Glomerular visceral epithelial cell (primary cell): ENCODE measurements at regions not wholly inside any gene's neighbourhood (a gene's known extent, or its start where the extent isn't known, plus 50 kb on each side); places are given as distances from the start of the nearest gene placed in this dataset.

Source experiments
- DNase-seq: peaks from one replicate; pipeline ENCODE4 v3.0.0-alpha.2; 2016; ENCODE audit errors: extremely low spot score

DNA sequence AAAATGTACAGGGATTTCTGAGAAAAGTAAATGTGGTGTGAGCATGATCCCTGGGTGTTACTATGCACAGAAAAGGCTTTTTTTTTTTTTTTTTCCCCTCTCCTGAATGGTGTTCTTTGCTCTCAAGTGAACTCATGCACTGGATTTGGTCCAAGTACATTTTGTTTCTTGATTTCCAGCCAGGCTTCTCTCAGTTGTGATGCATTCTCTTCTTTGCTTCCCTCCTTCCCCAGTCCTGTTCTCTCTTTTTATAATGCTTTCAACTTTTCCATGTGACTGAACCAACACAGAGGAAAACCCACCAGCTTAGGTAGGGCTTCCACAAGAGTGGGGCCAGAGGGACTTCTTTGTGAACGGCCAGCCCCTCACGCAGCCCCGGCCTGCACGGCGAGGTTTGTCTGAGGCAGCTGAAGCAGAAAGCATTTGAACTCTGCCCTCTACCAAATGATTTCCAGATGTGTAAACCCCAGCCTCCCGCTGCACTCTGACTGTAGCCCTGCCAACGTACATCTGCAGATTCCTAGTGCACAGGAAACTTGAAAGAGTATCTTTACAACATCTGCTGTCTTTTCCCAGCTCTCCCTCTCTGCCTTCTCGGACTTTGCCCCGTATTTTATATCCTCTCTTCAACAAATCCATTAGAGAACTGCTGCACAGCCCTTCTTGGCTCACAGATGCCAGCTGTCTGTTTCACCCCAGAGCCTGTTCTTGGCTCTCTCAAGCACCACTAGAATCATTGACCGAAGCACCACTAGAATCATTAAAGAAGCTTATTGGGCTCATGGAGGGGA lies 71.8 kb upstream of the CD180 start:
- peak; percentile 64 for DNase-seq

DNA sequence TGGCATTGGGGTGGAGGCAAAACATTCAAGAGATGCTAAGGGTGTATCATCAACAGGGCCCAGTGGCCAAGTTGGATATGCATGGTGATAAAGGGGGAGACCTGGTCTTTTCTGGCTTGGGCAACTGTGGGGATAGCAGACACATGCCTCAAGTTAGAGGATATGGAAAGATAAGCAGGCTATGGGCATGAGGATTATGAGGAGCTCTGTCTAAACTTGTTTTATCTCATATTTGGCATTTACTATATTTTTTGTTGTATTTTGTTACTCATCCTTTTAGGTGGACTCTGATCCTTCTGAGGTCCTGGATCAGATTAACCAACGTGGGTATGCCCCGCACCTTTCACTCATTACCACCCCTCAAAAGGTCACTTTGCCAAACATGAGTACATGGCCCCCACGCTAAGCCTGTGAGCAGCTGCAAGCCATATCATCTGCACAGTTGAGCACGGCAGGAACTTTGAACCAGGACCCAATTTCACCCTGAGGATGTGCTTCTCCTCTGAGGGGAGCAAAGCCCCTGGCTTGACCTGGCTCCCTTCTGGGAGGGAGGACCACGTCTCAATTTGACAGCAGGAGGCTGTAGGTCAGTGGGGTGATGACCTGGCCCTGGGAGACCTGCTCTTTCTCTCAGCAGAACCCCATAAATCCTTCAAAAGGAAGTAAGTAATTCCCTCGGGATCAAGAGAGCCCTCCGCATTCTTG lies 71.1 kb upstream of the CD180 start:
- DNase-seq: no peak

DNA sequence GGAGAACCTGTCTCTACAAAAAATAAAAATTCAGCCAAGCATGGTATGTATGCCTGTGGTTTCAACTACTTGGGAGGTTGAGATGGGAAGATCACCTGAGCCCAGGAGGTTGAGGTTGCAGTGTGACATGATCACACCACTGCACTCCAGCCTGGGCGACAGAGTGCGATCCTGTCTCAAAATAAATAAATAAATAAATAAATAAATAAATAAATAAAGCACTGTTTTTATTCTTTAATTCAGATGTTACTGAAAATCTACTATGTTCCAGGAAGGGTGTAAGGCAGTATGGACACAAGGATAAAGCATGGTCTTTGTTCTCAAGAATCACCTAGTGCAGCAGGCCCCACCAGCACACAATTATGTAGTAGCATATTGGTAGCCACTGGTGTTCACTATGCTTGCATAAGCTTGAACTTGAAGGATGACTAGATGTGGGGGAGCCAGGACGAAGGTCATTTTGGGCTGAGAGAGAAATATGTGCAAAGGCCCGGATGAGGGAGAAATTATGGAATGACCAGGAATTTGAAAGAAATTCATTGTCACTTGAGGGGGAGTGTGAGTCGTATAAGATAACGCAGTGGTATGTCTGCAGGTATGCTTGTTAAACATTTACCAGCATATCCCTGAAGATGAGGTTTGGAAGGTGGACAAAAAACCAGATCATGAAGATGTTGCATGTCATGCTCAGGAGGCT lies 70.2 kb upstream of the CD180 start:
- DNase-seq: no peak

DNA sequence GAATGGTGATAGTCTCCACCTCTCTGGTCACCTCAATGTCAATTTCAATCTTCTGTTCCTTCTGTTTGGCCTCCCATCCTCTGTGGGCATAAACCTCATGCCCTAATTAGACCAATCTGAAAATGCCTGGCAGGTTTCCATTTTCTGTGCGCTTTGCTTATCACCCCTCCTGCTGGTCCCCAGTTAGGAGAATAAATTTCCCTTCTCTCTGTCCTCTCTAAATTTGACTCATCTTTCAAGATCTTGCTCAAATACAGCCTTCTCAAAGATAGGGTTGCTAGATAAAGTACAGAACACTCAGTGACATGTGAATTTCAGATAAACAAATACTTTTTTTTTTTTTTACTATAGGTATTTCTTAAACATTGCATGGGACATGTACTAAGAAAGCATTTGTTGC lies 69.4 kb upstream of the CD180 start:
- no peak for DNase-seq

DNA sequence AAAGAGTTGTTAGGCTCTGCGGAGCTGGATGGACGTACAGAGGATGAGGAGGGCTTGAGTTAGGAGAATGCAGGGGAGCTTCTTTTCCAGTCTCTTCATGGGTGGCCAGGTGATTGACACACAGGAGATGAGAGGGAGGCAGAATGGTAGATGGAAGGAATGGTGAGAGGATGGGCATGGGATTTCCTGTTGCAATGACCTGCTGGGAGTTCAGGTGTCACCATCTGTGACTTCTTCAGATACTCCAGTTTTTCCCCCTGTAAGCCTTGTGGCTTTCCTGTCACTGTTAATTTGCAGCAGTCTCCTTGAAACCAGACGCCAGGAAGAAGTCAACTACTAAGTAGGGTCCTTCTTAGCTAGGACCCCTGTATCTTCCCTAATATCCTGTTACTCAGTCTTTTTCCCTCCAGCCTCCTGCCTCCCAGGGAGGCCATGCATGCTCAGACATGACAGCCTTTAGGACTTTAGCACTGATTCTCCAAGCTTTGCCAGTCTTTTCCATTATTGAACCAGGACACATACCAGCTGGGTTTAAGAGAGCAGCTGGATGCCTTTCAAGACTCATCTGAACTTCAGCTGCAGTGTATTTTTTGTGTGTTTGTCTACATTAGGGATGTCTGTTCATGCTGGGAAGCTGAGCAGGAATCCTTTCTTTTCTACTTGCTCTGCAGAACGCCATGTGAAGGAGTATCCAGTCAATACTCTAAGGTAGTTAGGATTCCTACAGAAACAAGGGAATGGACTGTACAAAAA lies 67.2 kb upstream of the CD180 start:
- DNase-seq: no peak

DNA sequence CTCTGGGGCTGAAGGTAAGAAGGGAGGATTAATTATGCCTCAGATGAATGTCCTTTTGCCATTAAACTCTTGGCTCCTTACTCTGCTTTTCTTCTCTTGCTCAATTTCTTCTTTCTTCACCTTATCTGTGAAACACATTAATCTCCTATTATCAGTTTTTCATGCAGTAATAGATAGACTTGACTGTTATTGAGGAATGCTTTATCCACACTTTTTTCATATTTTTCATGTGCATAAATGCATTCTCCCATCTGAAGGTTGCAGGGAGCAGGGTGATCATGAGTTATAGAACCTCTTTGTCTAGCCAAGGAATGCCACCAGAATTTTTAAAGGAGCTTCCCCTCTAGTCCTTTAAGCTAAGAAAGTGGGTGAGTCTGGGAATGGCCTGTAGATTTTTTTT lies 66.4 kb upstream of the CD180 start:
- no peak for DNase-seq

DNA sequence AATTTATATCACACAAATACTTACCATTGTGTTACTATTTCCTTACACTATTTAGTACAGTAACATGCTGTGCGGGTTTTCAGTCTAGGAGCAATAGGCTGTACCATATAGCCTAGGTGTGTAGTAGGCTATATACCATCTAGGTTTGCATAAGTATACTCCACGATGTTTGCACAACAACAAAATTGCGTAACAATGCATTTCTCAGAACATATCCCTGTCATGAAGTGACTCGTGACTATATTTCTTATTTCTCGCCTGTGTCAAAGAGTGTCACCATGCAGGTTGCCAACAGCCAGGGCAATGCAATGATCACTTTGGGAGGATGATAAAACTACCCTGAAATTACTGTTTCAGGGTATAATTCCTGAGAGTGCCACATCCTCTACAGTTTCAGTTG lies 65.6 kb upstream of the CD180 start:
- DNase-seq: no peak

DNA sequence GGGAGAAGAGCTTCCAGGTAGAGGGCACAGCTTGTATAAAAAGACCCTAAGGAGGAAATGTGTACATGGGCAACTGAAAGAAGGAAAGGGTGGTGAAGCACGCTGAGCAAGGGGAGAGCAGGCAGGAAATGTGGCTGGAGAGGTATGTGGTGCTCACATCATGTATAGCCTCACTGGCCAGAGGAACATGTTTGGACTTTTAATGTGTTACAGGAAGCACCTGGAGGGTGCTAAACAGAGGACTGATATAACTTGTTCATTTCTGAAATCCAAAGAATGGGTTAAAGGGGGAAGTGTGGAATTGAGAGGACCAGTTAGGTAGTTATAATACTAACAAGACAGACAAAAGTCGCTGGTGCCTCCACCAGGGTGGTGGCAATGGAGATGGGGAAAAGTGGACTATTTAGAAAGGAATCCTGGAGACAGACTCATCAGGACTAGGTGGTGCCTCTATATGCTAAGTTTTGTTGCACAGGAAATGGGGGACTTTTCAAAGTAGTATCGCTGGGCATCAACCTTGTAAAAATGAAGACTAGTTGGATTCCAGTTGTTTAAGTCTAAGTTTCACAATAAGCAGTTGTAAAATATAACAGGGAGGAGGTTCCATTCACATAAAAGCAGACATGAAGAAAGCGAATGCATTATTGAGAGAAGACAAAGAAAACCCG lies 63.1 kb upstream of the CD180 start:
- DNase-seq: no peak

DNA sequence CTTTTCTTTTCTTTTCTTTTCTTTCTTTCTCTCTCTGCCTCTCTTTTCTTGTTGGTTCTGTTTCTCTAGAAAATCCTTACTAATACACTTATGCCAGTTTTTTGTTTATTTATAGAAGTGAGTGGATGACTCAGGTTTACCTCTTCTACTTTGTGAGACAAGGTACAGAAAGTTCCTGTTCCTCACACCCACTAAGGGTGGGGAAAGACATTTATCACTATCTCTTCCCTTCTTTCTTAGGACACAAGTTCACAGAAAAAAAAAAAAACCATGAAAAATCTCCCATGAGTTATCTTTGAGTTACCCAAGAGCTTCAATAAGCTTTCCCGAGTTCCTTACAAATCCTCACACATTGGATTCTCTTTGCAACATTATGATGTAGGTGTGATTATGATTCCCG lies 60.9 kb upstream of the CD180 start:
- no peak for DNase-seq

DNA sequence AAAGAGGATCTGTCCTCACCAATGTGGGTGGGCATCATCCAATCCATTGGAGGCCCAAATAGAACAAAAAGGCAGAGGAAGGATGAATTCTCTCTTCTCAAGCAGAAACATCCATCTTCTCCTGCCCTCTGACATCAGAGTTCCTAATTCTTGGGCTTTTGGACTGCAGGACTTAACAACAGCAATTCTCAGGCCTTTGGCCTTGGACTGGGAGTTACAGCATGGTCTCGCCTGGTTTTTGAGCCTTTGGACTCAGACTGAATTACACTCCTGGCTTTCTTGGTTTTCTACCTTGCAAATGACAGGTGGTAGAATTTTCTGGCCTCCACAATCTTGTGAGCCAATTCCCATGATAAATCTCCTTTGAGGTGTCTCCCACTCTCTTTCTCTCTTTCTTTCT lies 60.5 kb upstream of the CD180 start:
- DNase-seq: no peak

DNA sequence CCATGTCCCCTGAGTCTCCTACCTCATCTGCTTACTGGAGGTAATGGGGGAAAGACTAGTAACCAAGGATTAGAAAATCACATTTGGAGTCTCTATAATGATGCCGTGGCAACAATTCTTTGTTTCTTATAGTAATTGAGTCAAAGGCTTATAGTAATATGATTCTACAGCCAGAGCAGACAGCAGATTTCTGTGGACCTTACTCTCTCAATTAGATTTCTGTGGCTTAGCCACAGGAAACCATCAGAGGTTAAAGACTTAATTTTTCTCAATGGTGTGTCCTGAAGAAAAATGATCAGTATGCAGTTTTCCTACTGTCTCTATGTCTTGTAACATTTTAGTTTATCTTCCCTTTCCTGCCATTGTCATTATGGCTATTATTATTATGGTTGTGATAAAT lies 59.3 kb upstream of the CD180 start:
- no peak for DNase-seq

DNA sequence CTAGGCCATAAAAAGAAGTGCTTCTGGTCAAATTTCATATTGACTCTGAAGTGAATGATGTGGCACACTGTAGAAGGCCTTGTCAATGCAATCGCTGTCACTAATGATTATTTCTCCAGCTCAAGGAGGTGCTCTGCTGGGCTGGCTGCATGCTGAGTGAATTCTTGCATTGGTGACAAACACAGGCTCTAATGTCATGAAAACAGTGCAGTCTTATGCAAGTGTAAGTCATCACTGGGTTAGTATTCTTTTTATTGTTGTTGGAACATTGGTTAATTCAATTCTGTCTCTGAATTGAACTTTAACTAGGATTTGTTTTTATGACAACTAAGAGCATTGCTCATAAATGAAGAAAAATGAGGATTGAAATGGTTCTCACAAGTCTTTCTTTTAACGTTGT lies 57.3 kb upstream of the CD180 start:
- no peak for DNase-seq

DNA sequence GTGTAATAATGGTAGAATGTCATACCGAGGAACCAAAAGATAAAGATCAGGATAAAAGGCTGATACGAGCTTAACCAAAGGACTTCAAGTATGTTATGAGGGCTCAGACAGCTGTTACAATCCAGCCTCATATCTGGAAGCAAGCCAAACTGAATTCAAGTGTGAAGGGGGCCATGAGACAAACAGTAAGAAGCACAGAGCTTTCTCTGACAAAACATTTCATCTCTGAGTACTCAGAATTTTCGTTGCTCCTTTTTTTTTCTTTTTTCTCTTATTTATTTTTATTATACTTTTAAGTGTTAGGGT lies 52.9 kb upstream of the CD180 start:
- DNase-seq: no peak

DNA sequence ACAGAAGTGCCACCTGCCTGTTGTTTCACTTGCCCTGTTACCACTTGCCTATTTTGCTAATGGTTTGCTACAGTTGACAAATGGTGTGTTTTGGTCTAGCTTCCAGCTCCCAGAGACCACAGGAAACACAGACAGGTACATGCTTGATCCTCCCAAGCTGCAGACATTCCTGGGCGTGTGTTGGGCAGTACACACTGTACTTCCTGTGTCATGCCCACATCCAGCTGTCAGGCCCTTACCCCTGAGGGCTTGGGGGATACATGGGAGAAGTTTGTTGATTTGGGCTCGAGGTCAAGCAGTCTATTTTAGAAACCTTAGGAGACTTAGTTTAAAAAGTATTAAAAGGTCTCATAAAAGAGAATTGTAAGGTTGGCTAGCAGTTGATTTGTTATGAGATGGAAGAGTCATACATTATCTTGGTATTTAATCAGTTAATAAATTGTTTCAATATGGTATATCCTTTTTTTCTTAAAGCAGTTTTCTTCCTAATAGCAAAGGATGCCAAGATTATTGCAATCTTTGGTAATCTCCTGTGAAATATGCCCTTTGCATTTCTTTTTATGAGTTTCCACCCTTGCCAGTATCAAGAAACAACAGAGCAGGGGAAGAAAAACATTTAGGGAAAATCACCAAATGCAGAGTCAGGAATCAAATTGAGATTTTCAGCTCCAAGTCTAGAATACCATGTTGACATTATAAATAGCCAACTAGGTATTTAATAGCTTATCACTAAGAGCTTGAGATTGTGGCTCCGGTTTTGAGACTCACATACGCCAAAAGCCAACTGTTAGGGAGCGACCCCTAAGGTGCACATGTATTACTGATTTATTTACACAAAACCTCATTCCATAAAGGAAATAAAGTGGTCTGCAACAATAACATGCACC lies 52.3 kb upstream of the CD180 start:
- DNase-seq: no peak

DNA sequence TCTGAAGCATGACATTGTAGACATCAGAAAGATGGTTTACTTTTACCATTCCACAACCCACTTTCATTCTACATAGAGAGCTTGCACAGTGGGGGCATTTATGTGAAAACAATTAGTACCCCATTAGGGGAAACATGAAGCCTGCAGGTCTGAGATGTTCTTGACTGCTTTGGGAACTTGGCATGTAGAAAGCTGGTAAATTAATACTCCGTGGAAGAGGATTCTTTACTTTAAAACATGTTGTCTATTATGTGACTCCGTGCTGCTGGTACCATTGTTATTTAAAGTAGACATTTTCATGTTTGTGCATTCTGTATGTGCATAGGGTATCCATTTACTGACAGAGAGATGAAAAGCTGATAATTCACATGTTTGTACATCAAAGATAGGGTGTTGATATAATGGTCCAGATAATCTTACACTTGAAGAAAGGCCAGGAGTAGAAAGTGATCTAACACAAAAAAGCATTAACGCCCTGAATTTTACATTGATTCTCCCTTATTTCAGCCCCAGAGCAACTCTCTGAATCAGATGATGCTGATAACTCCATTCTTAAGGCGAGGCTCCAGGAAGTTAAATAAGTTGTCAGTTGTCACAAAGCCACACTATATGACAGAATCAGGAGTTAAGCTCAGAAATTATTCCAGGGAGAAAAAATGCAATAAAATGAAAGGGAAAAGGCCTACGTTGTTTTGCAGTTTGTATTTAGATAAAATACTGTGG lies 50.1 kb upstream of the CD180 start:
- DNase-seq: no peak
